Muscle of arm (tissue), 1 donor: ENCODE measurements at regions not wholly inside any gene's neighbourhood (a gene's known extent, or its start where the extent isn't known, plus 50 kb on each side); places are given as distances from the start of the nearest gene placed in this dataset.
"Not testable (repeated sequence)": the region's sequence is repeated elsewhere in the genome, so short reads cannot be mapped to it uniquely, and the experiment has no call there.

Source experiments
- DNase-seq: peaks from one replicate; pipeline ENCODE4 v3.0.0-alpha.2; 2013

DNA sequence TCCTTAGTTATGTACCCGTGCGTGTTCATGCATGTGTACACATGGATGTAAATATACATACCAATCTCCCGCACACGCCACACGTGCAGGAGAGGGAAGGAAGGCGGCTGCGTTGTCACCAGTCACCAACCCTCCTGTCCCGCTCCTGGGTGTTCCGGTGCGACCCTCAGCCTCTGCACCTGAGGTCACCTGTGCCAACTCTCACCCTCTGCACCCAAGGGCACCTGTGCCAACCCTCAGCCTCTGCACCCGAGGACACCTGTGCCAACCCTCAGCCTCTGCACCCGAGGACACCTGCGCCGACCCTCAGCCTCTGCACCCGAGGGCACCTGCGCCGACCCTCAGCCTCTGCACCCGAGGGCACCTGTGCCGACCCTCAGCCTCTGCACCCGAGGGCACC is 192.8 kb upstream of the SALL3 start:
- no peak for DNase-seq

DNA sequence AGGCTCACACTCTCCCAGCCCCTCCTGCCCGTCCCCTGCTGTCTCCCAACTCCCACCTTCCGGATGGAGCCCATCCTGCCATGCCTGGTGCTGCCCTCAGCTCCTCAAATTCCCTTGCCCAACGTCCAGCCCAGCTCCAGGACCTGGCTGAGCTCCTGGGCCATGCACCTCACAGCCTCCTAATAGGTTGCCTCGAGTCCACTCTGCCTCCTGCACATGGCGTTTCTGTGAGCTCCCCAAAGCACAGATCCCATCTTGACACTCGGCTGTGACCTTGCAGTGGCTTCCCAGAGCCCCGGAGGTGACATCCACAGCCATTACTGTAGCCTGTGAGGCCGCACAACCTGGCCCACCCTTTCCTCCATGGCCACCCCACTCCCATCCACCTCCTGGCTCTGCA is 191.9 kb upstream of the SALL3 start:
- no peak for DNase-seq

DNA sequence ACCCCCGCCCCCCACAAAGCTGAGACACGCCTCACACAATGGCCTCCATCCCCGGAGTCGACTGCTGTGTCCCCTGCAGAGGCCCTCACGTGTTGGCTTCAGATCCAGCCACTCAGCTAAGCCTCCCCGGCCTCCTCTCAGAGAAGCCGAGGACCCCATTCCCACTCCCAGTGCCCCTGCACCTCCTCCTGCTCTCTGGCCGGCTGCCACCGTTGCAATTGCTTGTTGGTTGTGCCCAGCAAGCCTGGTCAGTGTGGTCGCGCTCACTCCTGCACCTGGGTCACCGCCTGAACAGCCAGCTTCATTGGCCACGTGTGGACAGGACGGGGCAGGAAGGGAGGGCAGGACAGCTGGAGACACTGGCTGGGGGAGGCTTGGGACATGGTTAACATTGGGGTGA is 191.5 kb upstream of the SALL3 start:
- no peak for DNase-seq

DNA sequence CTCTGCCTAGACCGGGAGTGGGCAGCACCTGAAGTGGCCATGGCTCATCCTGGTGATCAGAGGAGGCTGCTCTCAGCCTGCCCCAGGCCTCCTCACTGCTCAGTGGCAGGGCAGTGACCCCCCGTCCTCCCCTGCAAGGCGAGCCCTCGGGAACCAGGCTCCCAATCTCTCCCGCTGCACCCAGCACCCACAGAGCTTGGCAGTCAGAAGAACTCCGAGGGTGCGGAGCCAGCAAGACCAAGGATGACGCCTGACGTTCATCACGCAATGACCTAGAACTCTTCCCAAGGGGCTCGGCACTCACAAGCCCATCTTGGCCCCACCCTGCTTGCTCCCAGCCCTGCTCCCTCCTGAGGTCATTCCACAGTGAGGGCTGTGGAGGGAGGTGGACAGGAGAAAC is 189.8 kb upstream of the SALL3 start:
- DNase-seq = no peak

DNA sequence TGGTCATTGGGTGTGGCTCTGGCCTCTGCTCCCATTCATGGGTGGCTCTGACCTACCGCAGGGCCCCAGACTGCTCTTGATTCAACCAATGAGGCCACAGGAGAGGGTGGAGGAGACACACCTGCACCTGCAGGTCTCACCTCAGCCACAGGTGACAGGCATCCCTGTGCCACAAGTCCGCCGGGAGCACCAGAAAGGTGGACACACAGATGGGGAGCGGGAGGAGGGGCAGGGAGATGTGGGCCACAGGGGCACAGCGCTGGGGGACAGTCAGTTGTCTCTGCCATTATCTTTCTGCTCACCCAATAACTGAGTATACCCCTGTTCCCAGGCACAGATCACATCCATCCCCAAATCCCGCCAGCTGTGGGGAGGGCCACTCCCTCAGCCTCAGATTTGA is 189.1 kb upstream of the SALL3 start:
- no peak for DNase-seq

DNA sequence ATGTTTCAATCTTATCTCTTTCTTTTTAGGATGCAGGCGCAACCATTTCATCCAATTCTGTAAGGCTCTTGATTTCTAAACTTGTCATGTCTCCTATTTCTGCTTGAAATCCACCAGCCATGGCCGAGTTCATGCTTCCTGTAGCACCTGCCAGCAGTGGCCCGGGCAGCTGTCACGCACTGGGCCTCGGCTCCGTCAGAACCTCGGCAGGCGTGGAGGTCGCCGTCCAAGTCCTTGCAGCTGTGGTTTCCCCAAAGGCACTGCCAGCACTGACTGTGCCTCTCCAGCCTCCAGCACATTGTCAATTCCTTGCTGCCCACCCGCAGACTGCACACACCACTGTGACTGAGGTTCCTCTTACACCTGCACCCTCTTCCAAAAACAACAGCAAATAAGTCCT is 188.7 kb upstream of the SALL3 start:
- no peak for DNase-seq

DNA sequence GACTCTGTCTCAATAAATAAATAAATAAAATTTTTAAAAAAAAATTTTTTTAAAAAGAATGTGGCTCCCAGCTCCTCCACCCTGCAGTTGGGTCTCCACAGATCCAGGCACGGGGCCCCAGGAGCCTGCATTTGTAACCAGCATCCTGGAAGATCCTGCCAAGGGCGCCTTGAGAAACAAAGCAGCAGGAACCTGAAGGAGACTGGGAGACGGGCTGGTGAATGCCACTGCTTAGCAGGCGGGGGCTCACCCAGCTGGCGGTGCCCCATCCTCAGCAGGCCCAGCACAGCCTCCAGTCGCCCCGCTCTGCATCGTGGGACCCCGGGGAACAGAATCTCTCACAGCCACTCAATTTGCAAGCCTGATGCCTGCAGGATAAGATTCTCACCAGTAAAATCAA is 187.5 kb upstream of the SALL3 start:
- DNase-seq = no peak

DNA sequence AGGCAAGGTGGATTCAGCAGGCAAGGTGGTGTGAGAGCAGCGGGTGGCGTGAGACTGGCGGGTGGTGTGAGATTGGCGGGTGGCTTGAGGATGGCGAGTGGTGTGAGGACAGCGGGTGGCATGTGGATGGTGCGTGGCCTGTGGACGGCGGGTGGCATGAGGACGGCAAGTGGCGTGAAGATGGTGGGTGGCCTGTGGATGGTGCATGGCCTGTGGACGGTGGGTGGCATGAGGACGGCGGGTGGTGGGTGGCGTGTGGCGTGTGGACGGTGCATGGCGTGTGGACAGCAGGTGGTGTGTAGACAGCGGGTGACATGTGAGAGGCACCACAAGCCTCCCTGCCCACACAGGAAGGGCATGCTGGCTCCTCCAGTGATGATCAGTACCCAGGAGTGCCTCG is 186.9 kb upstream of the SALL3 start:
- DNase-seq = no peak

DNA sequence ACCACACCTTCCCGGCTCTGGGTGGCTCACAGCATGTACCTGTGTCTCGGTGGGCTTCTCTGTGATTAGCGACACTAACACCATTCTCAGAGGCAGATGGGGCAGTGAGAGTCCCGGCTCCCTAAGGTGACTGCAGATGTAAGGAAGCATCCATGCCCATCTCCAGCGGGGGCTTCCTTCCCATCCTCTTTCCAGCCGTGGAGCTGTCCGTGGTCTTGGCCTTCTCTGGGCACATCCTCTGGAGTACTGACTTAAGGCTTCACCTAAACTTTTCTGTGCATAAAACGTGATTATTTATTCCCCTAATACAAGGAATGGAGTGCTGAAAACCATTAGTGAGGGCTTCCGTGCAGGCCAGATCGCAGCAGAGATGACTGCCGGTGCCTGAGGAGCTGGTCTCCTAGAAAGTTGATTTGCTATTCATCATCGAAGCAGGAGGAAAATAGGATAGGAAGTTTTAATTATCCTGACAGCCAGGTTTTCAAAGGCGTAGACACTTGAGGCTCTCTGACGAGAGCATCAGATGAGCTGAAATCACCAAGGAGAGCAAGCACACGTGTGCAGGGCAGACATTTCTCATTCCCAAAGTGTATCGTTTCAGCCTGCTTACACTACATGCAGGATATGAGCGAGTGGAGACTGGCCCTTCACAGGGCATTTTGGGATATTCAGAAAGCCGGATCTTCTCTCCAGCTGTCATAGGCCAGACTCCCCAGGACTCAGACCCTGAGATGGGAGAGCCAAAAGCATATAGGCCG is 186.1 kb upstream of the SALL3 start:
- DNase-seq = no peak

DNA sequence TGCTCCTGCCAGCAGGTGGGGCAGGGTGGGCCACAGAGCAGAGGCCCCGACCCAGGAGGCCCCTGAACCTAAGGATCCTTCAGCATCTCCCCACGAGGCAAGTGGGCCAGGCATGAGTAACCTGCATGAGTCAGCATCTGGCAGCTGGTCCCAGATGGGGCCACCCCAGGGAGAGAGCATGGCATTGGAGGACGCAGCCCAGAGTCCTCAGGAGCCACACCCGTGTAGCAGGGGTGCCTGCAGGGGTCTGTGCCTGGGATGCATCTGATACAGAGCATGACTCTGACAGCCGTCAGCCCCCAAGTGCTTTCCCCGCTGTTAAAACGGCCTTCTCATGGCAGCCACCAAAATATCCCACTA is 185.6 kb upstream of the SALL3 start:
- DNase-seq = no peak

DNA sequence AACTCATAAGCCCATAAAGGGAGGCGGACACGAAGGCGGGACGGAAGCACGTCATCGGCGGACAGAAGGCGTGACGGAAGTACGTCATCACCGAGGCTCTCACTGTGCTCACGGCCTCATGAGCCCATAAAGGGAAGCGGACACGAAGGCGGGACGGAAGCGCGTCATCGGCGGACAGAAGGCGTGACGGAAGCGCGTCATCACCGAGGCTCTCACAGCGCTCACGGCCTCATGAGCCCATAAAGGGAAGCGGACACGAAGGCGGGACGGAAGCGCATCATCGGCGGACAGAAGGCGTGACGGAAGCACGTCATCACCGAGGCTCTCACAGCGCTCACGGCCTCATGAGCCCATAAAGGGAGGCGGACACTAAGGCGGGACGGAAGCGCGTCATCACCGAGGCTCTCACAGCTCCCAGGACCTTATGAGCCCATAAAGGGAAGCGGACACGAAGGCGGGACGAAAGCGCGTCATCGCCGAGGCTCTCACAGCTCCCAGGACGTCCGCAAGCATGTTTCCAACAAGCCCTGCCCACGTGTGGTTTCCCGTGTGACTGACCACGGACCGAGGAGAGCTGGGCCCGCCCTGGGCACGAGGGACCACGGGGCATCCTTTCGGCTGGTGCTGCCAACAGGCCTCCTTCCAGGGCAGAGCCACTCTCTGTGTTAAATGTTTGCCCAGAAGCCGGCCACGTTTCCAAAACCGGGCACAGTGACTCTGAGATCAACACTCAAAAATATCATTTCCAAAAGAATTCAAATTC is 182.7 kb upstream of the SALL3 start:
- no peak for DNase-seq

DNA sequence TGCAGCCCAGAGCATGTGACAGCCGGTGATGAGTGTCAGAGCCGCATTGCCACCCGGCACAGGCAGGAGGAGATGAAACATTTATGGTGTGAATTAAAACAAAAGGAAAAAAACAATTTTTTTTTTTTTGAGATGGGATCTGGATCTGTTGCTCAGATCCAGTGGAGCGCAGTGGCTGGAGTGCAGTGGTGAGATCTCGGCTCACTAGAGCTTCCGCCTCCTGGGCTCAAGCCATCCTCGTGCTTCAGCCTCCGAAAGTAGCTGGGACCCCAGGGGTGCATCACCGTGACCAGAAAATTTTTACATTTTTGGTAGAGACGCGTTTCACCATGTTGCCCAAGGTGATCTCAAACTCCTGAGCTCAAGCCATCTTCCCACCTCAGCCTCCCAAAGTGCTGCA is 182.1 kb upstream of the SALL3 start:
- DNase-seq = no peak

DNA sequence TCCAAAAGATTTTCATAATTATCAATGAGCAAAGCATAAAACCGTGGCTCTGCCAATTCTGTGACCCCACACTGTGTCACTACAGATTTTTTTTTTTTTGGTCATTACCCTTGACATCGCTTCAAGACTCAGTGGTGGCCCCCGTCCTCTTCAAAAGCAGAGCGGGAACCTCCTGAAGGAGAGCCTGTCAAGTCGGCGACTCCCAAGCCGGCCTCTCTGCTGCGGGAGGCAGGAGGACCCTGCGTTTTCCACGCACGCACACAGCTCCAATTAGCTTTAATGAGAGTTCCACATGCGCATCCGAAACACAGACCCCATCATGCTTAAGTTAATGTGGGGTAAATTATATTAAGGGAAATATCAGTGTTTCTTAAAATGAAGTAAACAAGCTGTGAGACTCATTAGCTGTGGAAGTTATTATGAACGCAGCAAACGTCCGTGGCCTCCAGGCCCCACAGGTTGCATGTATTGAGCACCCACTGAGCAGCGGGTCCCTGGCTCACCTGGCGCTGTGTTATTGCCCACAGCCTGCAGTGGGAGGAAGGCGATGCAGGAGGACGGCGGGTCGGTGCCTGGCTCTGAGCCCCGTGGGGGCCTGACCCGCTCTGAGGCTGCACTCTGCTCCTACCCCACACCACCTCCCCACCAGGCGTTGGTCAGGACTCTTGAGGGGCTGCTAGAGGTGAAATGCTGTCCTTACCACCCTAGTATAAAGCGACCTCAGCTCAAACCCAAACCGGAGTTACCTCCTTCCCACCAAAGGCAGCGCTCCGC is 181.0 kb upstream of the SALL3 start:
- no peak for DNase-seq

DNA sequence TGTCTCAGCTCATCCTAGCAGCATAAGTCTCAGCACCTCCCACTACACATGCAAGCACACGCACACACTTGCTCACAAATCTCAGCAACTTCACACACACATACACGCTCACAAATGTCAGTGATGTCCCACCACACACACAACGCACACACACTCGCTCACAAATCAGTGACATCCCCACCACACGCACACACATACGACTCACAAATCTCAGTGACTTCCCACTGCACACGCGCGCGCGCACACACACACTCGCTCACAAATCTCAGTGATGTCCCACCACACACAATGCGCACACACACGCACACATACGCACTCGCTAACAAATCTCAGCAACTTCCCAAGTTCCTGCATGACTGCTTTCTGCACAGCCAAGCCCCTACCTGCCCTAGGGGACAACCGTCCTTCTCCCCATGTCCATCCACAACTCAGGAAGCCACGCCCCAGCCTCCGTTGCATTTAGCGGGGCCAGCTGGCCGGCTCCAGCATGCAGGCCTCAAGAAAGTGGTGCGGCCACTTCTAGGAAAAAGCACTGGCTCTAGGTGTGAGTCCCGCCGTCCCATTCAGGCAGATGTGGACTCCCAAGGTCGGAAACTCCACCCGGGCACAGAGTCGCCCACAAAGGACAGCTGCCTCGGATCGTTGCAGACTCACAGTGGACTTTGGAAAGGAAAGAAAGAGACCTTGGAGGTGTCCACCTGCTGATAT is 180.1 kb upstream of the SALL3 start:
- DNase-seq = no peak

DNA sequence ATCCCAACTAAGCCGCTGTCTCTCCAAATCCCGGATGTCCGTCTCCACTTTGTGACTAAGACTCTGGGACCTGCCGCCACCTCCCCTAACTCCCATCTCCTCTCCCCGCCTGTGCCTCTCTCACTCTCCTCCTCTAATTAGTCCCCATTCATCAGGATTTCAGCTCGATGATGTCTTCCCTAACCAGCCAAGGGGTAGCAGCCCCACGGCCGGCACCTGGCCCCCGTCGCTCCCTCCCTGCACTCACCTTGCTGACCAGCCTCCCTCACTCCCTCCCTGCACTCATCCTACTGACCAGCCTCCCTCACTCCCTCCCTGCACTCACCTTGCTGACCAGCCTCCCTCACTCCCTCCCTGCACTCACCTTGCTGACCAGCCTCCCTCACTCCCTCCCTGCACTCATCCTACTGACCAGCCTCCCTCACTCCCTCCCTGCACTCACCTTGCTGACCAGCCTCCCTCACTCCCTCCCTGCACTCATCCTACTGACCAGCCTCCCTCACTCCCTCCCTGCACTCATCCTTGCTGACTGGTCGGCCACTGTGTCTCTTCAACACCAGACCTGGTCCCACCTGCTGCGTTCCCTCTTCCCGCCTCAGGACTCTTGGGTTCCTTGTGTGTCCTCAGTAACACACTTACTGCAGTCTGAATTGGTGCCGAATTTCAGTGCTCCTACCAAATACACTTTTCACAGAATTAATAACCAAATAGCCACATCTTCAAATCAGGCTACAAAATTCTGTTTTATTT is 179.3 kb upstream of the SALL3 start:
- DNase-seq = not testable (repeated sequence)

DNA sequence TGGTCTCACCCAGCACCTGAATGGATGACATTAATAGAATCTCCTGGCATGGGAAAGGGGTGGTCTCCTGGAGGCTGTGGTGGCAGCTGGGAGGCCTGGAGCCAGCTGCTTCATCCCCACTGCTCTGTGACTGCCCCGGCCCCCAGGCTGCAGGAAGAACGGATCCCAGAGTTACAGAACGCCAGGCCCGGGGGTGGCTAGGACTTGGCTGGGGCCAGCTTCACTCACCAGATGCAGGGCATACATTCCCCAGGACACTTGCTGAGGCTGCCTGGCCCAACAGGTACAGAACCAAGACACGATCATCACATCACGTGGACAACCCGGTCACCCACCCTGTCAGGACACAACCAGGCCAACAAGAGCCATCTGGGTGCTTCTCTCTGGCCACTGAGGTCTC is 178.6 kb upstream of the SALL3 start:
- DNase-seq = no peak

DNA sequence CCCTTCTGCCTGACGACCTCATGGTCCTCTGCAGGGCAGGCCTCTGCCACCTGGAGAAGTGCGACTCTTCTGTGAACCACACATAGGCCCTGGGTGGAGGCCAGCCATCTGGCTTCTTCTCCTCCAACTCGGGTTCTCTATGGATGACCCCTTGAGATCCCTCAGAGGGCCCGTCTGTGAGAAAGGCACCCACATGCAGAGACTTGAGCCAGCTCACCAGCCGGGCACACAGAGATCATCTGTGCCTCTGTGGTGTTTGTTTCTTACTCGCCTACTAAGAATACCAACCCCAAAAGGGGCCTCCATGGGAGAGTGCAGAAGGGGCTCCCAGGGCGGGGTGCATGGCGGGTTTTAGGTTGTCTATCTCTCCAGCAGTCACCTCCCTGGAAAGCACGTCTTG is 176.5 kb upstream of the SALL3 start:
- no peak for DNase-seq

DNA sequence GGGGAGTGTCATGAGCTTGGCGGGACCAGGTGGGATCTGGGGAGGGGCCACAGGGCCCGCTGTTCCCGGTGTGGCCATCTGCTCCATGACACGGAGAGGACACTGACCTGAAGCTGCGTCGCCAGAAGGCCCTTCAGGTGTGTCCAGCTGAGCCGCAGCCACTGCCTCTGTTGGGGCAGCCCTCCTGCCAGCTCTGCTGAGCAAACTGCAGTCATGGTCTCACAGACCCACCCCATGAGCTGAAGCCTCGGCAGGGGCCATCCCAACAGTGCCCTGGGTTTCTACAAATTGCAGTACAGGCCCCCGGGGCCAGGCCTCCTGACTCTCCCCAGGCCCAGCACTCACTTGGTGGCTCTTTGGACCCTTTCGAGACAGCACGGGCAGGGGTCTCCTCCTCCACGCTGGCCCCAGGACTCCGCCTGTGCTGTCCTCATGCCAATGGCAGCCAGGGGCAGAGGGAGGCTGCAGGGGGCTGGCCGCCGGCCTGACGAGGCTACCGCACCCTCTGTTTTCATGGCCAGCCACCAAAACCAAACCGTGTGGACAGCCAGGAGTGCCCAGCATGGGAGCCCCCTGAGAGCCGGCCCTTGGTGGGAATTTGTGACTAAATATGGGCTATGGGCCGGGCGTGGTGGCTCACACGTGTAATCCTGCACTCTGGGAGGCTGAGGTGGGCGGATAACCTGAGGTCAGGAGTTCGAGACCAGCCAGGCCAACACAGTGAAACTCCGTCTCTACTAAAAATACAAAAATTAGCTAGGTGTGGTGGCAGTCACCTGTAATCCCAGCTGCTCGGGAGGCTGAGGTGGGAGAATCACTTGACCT is 175.2 kb upstream of the SALL3 start:
- DNase-seq = no peak

DNA sequence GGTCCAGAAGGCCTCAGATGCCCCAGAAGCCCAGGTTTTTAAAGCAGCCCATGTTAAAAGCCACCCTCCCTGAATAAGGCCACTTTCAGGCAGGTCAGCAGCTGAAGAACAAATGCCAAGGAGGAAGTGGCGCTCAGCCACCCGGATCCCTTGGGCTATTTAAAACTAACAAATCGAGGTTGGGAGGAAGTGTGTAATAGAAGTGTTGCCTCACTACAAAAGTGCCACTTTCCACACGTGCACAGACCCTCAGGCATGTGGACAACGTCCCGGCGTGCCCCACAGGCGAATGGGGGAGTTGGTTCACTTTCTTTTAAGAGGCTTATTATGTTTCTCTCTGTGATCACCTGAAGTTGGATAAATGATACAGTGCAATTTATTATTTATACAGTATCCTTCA is 173.8 kb upstream of the SALL3 start:
- DNase-seq = no peak

DNA sequence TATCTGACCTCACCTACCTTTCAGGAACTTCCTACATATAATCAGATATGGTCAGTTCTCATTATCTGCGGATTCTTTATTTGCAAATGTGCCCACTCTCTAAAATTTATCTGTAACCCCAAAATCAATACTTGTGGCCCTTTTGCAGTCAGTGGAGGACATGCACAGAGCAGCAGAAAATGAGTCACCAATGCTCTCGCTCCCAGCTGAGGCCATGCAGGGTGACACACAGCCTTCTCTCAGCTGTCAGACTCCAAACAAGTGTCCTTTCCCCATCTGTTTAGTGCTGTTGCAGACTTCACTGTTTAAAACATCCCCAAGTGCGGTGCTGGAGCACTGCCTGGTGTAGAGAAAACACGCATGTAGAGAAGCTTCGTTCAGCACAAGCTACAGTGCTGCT is 171.9 kb upstream of the SALL3 start:
- no peak for DNase-seq

DNA sequence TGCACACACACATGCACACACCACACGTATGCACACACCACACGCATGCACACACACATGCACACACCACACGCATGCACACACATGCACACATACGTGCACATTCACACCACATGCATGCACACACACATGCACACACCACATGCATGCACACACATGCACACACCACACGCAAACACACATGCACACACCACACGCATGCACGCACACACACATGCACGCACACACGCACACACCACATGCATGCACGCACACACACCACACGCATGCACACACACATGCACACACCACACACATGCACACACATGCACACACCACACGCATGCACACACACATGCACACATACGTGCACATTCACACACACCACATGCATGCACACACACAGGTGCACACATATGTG is 169.8 kb upstream of the SALL3 start:
- no peak for DNase-seq
